Activated CD4-positive, CD25-positive, alpha-beta regulatory T cell treated with anti-CD3 and anti-CD28 coated beads, Interleukin-2, amount 50 U/mL, for 24 hours (primary cell): ENCODE measurements at regions not wholly inside any gene's neighbourhood (a gene's known extent, or its start where the extent isn't known, plus 50 kb on each side); places are given as distances from the start of the nearest gene placed in this dataset.

ENCODE experiments used
- ATAC-seq, 2 donors: fragments of 150-1000 bp; cut with Tn5 transposase; one replicate each; pipeline ENCODE4 v1.10.0; 2021; ENCODE audit warnings: mild to moderate bottlenecking in 1 of 2, moderate library complexity in 1 of 2

DNA sequence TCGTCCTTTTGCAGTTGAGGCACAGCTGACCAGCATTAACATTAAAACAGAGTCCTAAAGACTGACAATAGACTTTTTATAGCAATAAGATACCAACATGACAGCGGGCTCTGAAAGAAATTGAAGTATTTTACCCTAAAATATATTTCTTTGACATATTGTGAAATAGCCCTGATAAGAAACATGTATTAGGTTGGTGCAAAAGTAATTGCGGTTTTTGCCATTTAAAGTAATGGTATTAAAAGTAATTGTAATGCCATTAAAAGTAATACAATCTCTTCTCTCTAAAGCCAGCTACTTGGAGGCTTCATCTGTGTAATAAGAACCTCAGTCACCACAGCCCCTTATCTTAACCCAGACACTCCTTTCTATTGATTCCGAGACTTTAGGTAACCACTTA is 394.6 kb downstream of the PREX1 start:
- no peak for ATAC-seq

DNA sequence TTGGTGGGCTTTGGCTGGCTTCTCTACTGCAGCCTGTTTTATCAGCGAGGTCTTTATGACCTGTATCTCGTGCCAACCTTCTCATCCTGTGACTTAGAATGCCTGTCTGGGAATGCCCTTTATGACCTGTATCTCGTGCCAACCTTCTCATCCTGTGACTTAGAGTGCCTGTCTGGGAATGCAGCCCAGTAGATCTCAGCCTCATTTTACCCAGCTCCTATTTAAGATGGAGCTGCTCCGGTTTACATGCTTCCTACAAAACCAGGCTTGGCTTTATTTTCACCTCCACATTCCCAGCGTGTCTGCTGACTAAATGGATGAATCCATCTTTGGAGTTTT is 395.3 kb downstream of the PREX1 start:
- no peak for ATAC-seq

DNA sequence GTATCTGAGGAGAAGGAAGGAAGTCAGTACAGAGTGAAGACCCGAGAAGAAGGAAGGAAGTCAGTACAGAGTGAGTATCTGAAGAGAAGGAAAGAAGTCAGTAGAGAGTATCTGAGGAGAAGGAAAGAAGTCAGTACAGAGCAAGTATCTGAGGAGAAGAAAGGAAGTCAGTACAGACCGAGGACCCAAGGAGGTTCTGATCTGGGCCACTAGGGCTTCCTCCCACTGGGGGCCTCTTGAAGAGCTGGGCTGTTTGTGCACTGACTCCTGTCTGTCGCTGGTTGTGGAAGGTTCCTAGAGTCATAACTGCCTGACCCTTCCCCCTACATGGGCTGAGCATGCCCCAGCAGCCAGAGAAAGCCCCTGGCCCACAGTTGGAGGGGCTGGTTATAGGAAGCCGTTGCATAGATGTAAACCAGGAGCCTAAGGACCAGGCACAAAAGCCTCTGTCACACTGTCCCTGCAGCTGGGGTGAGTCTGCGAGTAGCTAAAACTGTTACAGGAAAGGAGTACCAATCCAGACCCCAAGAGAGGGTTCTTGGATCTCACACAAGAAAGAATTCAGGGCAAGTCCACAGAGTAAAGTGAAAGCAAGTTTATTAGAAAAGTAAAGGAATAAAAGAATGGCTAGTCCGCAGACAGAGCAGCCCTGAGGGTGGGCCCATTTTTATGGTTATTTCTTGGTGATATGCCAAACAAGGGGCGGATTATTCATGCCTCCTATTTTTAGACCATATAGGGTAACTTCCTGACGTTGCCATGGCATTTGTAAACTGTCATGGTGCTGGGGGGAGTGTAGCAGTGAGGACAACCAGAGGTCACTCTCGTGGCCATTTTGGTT is 395.9 kb downstream of the PREX1 start:
- ATAC-seq = no peak

DNA sequence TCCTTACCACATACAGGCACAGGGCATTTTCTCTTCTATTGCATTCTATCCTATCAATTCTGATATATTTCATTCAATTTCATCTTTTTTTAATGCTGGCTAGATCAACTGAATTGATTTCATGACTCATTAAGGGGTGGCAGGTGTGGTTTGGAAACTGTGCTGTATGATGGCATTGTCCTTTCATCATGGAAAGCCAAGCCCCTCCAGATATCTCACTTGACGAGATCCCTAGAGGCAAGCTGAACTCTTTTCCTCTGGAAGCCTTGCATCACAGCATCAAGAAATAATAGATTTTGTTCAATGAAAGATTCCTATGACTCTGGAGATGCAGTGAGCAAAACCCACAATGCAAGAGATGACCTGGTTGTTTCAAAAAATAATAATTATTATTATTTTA is 401.2 kb downstream of the PREX1 start:
- ATAC-seq = no peak

DNA sequence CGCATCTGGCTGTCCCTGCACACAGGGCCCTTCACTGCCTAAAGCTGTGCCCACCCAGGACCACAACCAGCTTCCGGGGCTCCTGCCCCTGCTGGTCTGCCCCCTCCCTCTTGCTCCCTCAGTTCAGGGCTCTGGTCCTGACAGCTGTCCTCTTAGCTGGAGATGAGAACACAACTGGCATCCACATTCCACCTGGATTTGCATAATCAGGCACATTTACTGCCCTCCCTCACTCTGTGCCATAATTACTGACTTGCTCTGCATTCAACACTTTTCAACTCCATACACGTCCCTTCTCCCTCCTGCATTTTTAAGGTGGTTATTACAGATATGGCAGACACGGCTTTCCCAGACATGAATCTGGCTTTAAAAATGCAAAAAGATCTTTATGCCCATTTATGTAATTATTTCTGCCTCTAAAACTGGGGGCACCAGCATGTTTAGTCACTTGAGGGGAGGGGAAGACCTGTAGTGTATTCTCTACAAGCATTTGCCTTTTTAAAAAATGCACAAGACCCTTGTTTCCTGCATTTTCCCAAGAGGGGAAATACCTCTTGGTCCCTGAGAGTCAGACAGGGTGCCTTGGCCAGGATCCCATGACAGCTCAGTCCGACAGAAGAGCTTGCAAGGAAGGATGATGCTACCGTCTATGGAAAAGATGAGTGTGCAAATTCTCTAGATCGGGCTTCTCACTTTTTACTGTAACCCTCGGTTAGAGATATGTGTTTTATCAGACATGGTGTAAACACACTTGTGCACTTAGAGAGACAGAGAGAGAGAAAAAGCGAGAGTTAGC is 401.8 kb downstream of the PREX1 start:
- ATAC-seq = no peak

DNA sequence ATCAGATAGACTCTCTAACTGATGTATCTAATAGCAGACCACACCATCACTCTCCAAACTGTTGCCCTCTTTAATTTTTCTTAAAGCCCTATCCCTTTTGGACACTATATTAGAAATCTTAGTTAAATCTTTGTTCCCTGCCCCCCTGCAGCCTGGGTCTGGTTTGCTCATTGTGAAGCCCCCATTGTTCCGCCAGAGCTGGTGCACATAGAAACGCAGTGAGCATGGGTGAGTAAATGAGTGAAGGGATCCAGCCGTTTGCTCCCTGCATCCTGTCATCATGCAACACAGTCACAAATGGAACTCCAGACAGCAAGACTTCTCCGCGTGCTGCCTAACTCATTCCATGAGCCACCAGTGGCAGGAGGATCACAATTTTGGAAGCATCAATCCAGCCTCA is 402.5 kb downstream of the PREX1 start:
- ATAC-seq = no peak

DNA sequence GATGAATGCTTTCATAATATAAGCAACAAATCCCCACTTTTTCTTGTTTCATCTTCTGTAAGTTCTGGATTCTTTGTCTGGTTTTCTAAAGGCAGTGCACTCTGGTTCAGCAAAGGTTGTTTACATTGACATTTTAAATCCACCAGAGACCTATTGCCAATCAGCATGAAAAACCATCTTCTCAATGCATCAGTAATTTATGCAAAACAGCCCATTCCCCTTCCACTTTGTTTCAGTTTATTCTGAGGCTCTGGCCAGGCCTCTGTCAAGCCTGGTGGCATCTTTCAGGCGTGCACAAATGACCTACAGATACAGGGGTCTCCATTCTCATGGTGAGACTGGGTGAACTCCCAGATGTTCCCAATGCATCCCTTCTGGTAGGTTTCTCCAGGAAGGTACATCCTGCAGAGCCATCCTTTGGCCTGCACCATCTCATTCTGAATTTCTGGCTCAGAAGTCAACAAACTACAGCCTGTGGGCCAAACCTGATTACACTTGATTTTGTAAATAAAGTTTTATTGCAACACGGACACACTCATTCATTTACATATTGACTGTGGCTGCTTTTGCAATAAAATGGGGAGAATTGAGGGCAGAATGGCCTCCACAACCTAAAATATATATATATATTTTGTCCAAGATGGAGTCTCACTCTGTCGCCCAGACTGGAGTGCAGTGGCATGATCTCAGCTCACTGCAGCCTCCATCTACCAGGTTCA is 405.4 kb downstream of the PREX1 start:
- ATAC-seq = no peak

DNA sequence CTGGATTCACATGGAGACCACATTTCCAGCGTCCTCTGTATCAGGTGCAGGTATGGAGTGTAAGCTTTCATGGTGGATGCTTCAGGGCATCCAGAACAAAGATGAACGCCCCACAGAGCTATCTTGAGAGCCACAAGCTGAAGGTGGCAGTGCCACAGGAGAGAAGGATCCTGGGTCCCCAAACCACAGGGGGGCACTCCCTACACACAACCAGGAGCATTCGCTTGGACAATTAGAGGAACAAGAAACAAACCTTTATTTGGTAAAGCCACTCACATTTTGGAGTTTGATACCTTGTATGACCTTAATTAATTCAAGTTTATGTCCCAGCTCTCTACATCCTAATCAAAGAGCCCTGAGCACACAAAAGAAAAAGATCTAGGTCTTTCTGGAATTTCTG is 406.3 kb downstream of the PREX1 start:
- no peak for ATAC-seq

DNA sequence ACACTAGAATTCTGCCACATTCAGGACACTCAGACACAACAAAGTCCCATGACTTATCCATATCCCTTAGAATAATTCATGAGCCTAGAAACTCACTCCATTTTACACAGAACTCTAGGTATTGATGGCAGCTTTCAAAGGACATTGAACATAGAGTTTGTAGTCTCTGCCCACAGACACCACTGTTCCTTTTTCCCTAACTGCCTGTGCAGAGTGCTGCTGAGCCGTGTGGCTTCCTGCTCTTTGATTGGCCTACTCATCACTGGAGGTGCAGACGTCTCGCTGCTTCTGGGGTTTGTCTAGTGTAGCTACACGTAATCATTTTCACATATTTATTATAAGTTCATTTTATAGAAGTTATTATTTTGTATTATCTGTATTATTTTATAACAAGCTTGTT is 407.6 kb downstream of the PREX1 start:
- ATAC-seq = no peak

DNA sequence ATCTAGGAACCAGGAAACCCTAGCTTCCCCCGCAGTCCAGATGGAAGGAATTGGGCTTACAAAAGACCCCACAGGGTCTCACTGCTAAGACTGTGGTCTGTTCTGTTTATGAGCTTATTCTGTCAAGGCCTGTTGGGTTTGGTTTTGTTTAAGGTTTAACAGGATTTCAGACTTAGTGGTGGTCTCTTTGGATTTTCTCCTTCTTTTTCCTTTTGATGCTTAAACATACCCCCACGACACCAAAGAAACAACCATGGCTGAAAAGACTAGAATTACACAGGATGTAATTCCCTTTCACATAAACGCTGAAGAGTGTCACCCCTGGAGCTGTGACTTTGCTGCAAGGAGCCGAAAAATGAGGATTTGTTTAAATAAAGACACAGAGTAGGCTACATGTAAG is 408.6 kb downstream of the PREX1 start:
- ATAC-seq = no peak

DNA sequence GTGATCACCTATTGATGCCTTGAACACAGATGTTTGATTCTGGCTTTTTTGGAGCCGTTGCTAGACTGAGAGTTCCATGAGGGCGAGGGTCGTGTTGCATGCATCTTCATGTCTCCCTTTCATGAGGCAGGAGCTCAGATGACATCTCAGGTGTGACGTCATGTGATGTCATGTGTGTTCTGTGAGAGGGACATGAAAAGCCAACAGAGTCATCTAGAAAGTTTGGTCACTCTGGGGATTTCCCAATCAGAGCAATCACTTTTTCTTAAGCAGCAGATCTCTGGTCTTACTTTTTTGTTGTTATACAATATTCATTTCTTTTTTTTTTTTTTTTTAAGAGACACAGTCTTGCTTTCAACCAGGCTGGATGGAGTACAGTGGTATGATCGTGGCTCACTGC is 411.8 kb downstream of the PREX1 start:
- ATAC-seq = no peak

DNA sequence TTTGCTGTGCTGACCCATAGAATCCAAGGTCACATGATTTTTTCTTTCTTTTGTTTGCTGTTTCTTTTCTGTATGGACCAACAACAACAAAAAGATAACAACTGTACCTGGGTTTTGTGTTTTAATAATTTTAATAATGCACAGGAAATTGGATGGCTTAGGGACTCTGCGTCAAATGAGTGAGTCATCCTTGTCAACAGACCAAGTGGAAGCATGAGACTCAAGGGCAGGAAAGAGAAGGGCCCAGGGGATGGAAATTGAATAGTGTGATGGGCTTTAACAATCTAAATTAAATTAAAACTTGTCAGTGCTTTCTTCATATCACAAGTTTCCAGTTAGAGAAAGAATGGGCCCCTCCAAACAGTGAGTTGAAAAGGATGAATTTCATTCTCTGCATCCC is 413.0 kb downstream of the PREX1 start:
- ATAC-seq = no peak

DNA sequence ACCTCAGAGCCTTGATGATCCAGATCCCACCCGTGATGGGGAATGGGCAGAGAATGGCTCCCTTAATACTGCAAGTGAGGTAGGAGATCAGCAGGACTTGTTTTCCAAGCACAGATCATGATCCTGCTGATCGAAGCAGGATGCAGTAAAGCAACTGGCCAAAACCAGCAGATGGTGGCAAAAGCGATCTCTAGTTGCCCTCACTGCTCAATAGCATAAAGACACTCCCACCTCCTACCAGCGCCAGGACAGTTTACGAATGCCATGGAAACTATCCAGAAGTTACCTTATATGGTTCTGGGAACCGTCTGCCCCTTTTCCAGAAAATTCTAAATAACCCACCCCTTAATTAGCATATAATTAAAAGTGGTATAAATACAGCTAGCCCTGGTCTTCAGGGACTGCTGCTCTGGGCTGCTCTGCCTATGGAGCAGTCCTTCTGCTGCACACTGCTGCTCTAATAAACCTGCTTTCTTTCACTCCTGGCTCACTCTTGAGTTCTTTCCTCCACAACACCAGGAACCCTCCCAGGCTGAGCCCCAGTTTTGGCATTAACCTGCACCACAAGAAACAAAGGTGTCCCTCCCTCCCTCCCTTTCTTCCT is 415.8 kb downstream of the PREX1 start:
- no peak for ATAC-seq

DNA sequence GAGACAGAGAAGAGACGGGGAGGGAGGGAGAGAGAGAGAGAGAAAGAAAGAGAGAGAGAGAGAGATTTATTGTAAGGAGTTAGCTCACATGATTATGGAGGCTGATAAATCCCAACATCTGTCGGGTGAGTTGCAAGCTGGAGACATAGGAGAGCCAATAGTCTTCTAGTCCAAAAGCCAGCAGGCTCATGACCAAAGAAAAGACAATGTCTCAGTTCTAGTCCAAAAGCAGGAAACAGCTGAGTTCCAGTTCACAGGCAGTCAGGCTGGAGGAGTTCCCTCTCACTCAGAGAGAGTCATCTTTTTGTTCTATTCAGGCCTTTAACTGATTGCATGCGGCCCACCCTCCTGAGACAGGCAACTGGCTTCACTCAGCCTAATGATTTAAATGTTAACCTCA is 416.6 kb downstream of the PREX1 start:
- no peak for ATAC-seq

DNA sequence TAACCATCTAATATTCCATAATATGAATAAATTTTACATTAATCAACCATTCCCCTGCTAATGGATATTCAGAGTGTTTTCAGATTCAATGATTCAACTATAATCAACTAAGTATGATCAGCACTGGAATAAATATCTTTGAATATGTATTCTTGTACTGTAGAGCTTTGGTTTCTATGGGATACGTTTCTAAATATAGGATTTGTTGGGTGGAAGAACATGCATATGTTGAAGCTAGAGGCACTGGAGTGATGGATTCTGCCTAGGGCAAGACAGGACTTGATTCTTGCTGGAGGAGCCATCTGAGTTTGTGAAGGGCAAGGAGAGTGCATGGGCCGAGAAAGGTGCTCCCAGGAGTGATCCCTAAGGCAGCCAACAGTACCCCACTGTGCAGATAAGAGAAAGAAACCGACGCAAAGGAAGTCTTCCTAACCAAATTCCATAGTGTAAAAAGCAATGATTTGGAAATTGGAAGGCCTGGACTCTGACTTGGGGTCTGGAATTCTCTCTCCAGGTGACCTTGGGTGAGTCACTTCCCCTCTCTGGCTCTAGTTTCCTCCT is 418.7 kb downstream of the PREX1 start:
- no peak for ATAC-seq

DNA sequence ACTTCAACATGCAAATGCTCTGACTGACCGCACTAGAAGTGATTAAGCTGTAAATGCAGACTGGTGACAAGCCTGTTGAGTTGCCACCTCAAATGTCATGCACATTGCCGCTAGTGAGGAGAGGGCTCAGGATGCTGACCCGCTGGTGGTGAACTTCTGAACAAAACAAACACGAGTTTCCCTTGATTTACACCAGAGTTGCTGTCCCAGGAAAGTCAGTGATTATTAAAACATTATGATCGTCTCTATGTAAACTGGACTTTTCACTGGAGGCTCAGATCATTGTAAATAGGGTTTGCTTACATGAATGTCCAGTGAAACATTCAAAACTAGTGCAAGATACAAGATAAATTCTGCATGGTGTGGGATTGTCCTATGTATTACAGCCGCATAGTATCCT is 420.1 kb downstream of the PREX1 start:
- no peak for ATAC-seq

DNA sequence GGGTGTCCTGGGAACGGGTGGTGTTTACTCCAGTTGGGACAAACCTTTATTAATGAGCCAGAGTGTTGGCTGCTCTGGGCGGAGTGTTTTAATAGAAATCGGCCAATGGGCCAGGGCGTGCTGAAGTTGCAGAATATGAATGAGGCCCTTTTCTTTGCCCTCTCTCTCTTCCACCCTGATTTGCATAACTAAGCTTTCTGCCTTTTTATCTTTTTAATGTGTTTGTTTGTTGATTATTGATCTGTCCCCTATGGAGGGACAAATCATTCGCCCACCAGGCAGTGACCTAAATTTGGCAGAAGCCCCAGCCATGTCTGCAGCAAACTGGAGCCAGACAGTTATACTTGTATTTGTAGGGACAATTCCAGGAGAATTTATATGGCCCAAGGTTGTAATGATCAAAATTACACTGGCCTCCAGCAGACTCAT is 420.9 kb downstream of the PREX1 start:
- no peak for ATAC-seq

DNA sequence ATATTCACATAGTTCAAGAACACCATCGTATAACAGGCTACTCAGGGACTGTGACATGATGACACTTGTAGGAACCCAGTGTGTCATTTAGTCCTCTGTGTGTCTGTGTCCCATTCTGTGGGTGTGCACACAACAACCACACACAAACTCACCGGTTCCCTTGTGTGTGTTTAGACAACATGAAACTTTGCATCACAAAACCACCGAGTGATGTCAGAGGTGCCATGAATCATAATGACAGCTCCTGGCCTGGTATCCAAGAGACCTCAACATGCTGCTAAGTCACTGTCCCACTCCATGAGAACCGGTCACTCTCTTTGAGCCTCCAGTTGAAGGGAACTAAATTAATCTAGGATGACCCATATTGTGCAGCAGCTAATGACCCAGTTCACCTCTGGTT is 421.3 kb downstream of the PREX1 start:
- no peak for ATAC-seq

DNA sequence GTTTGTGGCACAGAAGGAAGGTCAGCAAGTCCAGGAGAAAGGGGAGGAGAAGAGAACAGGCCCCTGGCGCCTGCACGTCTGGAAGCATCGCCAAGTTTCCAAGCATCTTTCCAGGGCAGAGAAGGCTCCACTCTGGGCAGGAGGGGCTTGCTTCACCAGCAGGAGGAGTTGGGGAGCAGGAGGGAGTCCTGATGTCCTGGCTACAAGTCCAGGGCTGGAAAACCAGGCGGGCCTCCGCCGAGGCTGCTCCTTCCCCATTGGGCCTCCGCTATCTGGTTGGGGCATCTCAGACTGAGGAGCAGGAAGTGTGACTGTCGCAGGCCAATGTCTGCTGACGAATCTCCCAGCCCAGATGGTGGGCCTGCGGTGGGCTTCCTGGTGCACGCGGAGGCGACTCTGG is 421.9 kb downstream of the PREX1 start:
- ATAC-seq = no peak

DNA sequence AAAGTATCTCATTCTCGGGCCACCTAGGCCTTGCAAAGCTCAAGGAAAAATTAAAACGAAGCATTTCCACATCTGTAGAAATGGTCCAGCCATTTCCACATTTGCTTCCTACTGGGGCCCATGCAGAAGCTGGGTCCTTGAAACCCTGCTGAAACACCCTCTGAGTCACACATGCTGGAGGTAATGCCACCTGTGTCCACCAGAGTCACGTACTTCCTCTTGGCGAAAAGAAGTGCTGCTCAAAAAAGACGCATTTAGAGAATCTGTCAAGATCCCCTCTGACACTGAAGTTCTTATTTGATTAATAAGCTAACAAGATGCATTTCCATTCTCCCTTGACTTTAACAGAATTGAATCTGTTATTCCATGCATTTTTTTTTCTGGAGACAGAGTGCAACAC is 423.2 kb downstream of the PREX1 start:
- ATAC-seq = no peak

DNA sequence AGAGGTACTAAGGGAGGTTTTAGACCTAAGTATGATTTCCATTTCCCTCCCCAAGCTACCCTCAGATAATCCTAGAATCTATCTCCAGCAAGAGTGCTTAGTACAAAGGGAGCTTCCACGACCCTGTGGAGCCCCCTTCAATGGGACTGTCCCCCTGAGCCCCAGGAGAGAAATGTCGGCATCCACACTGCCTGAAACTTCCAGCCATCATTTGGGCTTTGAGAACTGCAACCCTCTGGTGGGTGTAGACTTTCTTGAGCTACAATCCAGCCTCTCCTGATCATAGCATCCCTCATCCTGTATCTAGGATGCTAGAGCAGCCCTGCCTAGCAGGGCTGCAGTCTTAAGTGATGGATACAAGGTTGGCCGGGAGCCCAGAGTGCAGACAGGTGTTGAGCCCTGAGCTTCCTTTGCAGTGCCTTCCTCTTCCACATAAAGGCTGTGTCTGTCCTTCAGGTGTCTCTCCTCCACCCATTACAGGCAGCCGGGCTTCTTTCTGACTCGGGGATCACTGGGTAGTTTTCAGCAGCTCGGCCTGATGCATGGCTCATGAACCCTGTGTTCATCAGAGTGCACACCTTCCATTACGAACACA is 424.5 kb downstream of the PREX1 start:
- no peak for ATAC-seq

DNA sequence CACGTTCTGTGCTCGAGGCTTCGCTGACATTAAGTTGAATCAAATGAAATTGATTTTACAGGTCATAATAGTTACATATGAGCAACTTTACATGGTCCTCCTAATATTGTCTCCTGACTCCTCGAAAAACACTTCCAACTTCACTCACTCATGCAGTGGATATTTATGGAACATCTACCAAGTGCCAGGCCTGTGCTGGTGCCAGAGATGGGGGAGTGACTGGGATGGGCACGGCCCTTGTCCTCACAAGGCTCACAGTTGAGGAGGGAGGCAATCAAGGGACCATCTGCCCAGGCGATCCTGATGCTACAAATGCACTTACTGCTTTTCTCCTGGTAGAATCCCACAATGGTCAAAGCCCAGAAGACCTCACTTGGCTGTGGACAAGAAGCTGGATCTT is 426.4 kb downstream of the PREX1 start:
- ATAC-seq = no peak

DNA sequence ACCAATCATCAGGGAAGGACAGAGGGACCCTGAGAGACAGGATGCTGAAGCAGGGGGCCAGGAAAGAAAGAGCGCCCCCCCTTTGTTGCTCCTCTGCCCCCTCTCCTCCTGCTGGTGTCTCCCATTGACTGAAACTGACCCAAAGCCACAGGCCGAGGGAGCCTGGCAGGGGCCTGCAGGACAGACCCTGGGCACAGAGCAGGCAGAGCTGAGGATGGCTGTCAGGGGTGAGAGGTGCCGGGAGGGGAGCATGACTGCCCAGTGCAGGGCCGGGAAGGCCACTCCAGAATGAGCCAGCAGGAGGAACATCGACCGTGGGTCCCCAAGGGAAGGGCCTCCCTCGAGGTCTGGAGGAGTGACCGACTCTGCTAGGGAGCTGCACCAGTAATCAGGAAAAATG is 427.8 kb downstream of the PREX1 start:
- no peak for ATAC-seq
